HEK293 (cell line): ENCODE measurements at regions not wholly inside any gene's neighbourhood (a gene's known extent, or its start where the extent isn't known, plus 50 kb on each side); places are given as distances from the start of the nearest gene placed in this dataset.
A peak's percentile ranks its signal among the peaks of the same experiment; 100 is the strongest.

Source experiments
- CTCF ChIA-PET: fragments of 350-600 bp; formaldehyde crosslinking; extraction: SDS; loops from one replicate; lab custom pipeline; 2021; ENCODE audit warnings: antibody characterized with exemption; lab: Yijun Ruan, JAX
- POLR2A ChIA-PET: fragments of 300-600 bp; formaldehyde crosslinking; extraction: SDS; loops from one replicate; lab custom pipeline; 2020; ENCODE audit warnings: antibody characterized with exemption, inconsistent platforms; lab: Yijun Ruan, JAX
- H3K27ac ChIP-seq: fragments of 200-500 bp; sonication (Bioruptor generic); 2 replicates; pipeline ENCODE4 v1.5.1; 2014; ENCODE audit warnings: low read depth, low read length, control low read depth, inconsistent platforms; ENCODE audit errors: extremely low read depth
- H3K36me3 ChIP-seq, 2 experiments: fragments of 200-500 bp in 1 of 2; sonication (Bioruptor generic) in 1 of 2; 1 replicate in 1 of 2; 2 replicates in 1 of 2; pipeline ENCODE4 v1.5.1; 2014 to 2017; ENCODE audit warnings: inconsistent platforms in 2 of 2, low read length in 2 of 2; ENCODE audit not compliant: control insufficient read depth in 2 of 2, insufficient read depth in 1 of 2
- H3K4me1 ChIP-seq: fragments of 200-500 bp; sonication (Bioruptor generic); 2 replicates; pipeline ENCODE4 v1.5.1; 2014; ENCODE audit warnings: mild to moderate bottlenecking, low read length, inconsistent platforms; ENCODE audit not compliant: control insufficient read depth, insufficient read depth
- H3K4me3 ChIP-seq: 2 replicates; pipeline ENCODE4 v1.5.1; 2011; ENCODE audit warnings: low read depth, mild to moderate bottlenecking, control low read depth, low read length, moderate library complexity
- H3K9me3 ChIP-seq: fragments of 200-500 bp; sonication (Bioruptor generic); 2 replicates; pipeline ENCODE4 v1.5.1; 2014; ENCODE audit warnings: low read depth, low read length, inconsistent platforms; ENCODE audit not compliant: control insufficient read depth, insufficient read depth
- EGR2 ChIP-seq: fragments of 450-650 bp; formaldehyde crosslinking; IDR thresholded peaks from 2 replicates; pipeline ENCODE4 v1.5.1; 2016; ENCODE audit warnings: low read depth, missing biosample characterization, missing genetic modification characterization
- GLIS1 ChIP-seq: fragments of 450-650 bp; formaldehyde crosslinking; IDR thresholded peaks from 2 replicates; pipeline ENCODE4 v1.5.1; 2016; ENCODE audit warnings: missing biosample characterization, missing genetic modification characterization
- HOXD13 ChIP-seq: sonication (generic); formaldehyde crosslinking; IDR thresholded peaks from 2 replicates; pipeline ENCODE4 v1.8.0; 2022; ENCODE audit warnings: missing genetic modification reagents, borderline replicate concordance
- KLF1 ChIP-seq: fragments of 450-650 bp; formaldehyde crosslinking; IDR thresholded peaks from 2 replicates; pipeline ENCODE4 v1.5.1; 2016; ENCODE audit warnings: missing biosample characterization, missing genetic modification characterization
- REPIN1 ChIP-seq: fragments of 450-650 bp; formaldehyde crosslinking; IDR thresholded peaks from 2 replicates; pipeline ENCODE4 v1.5.1; 2017; ENCODE audit warnings: missing biosample characterization, missing genetic modification characterization, low read depth
- SP7 ChIP-seq: fragments of 450-650 bp; formaldehyde crosslinking; IDR thresholded peaks from 2 replicates; pipeline ENCODE4 v1.5.1; 2016; ENCODE audit warnings: missing biosample characterization, missing genetic modification characterization
- ZNF133 ChIP-seq: fragments of 450-650 bp; formaldehyde crosslinking; IDR thresholded peaks from 2 replicates; pipeline ENCODE4 v1.5.1; 2016; ENCODE audit warnings: missing biosample characterization, missing genetic modification characterization
- ZNF140 ChIP-seq: fragments of 450-650 bp; formaldehyde crosslinking; IDR thresholded peaks from 2 replicates; pipeline ENCODE4 v1.5.1; 2016; ENCODE audit warnings: missing biosample characterization, missing genetic modification characterization
- ZNF221 ChIP-seq: fragments of 450-650 bp; formaldehyde crosslinking; IDR thresholded peaks from 2 replicates; pipeline ENCODE4 v1.5.1; 2017; ENCODE audit warnings: missing biosample characterization, missing genetic modification characterization, borderline replicate concordance
- ZNF24 ChIP-seq: fragments of 450-650 bp; formaldehyde crosslinking; IDR thresholded peaks from 2 replicates; pipeline ENCODE4 v1.5.1; 2016; ENCODE audit warnings: missing biosample characterization, missing genetic modification characterization
- ZNF324 ChIP-seq: fragments of 450-650 bp; formaldehyde crosslinking; IDR thresholded peaks from 2 replicates; pipeline ENCODE4 v1.5.1; 2016; ENCODE audit warnings: missing biosample characterization, missing genetic modification characterization
- ZNF501 ChIP-seq: fragments of 450-650 bp; formaldehyde crosslinking; IDR thresholded peaks from 2 replicates; pipeline ENCODE4 v1.5.1; 2016; ENCODE audit warnings: missing biosample characterization, missing genetic modification characterization
- ZNF571 ChIP-seq: fragments of 450-650 bp; formaldehyde crosslinking; IDR thresholded peaks from 2 replicates; pipeline ENCODE4 v1.5.0; 2017; ENCODE audit warnings: missing biosample characterization, missing genetic modification characterization
- ZNF626 ChIP-seq: fragments of 450-650 bp; sonication (Bioruptor Pico); formaldehyde crosslinking; IDR thresholded peaks from 2 replicates; pipeline ENCODE4 v1.5.1; 2018; ENCODE audit warnings: missing biosample characterization, missing genetic modification characterization, inconsistent platforms
- ZNF707 ChIP-seq: fragments of 450-650 bp; formaldehyde crosslinking; IDR thresholded peaks from 2 replicates; pipeline ENCODE4 v1.5.1; 2016; ENCODE audit warnings: missing biosample characterization, missing genetic modification characterization
- TF ChIP-seq, protein P1 (sequence below): fragments of 450-650 bp; formaldehyde crosslinking; IDR thresholded peaks from 2 replicates; pipeline ENCODE4 v1.5.1; 2016; ENCODE audit warnings: missing biosample characterization, missing genetic modification characterization

- TF ChIP-seq ZNF133 (tag by site-specific recombination), result no peak
- TF ChIP-seq, all 188 proteins: peak for 0
These were observed 332.5 kb upstream of the RPS23 start (continued) for GRCh38 chr5:82610686-82611085.

DNA sequence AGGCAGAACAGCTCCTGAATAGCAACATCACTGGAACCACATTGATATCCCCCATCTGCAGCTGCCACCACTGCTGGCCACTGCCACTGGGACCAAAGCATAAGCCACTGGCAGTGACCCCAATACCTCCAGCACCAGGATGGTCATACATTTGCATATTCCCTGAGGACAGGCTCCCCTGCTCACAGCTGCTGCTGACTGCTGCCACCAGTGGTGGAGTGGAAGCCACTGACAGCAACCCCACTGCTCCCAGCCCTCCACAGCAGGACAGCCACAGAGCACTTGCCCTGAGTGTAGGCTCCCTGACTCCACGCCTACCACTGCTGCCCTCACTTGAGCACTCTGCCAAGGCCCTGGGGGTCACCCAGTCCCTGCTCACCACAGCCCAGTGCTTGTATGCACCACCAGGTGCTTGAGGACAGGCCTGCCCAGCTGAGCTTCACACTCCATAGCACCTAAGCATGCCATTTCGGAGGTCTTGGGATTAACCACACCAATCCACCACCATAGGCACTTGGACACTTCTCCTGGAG lies 327.4 kb upstream of the RPS23 start:
- Histone ChIP-seq H3K9me3 (no peaks in the 10 kb centered on the region), H3K27ac (no peak overlapping the region), H3K36me3 (no peaks in the 10 kb centered on the region), H3K4me1 (no peaks in the 10 kb centered on the region), H3K4me3 (no peak overlapping the region)
- CTCF ChIA-PET, result no interaction called here
- no peak for TF ChIP-seq ZNF501
- no peak for TF ChIP-seq ZNF626 (tag by site-specific recombination)
- TF ChIP-seq ZNF707 (tag by site-specific recombination), result no peak
- TF ChIP-seq ZNF221, result no peak
- POLR2A ChIA-PET, result no interaction called here

DNA sequence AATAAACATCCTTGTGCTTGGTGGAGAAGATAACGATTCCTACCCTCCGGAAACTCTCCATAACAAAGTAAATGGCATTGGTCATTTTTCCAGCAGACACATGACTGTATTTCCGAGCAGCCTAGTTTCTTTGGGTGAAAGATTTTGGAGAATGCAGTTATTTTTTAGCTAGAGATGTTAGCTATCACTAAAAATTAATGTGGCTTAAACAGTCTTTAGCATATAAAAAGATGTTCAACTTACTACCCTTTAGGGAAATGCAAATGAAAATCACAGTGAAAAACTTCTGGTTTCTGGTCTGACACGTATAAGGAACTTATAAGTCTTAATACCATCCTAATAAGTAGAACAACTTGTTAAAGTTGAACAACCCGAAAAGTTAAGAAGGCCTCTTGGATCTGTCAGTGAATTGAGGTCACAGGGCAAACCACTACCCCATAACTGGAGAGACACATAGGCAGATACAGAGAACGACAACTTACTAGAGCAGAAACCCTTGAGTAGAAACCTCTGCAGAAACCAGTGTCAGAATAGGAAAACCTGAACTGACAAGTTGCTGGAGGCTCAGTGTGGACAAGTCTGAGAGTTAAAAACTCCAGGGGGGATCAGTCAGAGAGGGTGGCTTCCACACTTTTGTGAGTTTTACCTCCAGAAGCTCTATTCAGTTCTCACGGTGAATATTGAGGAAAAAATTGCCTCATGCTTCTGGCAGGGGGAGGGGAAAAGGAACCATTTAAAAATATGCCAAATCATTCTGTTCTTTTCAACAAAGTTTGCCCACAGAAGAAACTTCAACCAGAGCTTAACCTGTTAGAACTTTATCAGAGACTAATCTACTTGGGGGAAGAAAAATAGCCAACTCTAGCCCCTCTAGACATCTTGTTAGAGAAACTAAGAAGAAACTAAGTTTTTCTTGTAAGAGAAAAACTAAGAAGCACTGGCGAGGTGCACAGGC lies 325.2 kb upstream of the RPS23 start:
- Histone ChIP-seq H3K4me1 (no peaks in the 10 kb centered on the region), H3K4me3 (no peak overlapping the region), H3K9me3 (no peaks in the 10 kb centered on the region), H3K27ac (no peak overlapping the region), H3K36me3 (no peaks in the 10 kb centered on the region)
- TF ChIP-seq, protein P1, sequence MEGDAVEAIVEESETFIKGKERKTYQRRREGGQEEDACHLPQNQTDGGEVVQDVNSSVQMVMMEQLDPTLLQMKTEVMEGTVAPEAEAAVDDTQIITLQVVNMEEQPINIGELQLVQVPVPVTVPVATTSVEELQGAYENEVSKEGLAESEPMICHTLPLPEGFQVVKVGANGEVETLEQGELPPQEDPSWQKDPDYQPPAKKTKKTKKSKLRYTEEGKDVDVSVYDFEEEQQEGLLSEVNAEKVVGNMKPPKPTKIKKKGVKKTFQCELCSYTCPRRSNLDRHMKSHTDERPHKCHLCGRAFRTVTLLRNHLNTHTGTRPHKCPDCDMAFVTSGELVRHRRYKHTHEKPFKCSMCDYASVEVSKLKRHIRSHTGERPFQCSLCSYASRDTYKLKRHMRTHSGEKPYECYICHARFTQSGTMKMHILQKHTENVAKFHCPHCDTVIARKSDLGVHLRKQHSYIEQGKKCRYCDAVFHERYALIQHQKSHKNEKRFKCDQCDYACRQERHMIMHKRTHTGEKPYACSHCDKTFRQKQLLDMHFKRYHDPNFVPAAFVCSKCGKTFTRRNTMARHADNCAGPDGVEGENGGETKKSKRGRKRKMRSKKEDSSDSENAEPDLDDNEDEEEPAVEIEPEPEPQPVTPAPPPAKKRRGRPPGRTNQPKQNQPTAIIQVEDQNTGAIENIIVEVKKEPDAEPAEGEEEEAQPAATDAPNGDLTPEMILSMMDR (tag by site-specific recombination), result no peak
- TF ChIP-seq ZNF324 (tag by site-specific recombination) (no peak), HOXD13 (CRISPR knock-in tag) (no peak), GLIS1 (tag by site-specific recombination) (0 out of 2 replicates have a peak, but pooled peaks have one; percentile 19)
- ChIA-PET CTCF (interaction anchor here (0.7 kb wide), 1 partner anchor 570 kb away, joined by 3 read pairs; no protein-coding TSS in a partner anchor), POLR2A (no interaction called here)

GRCh38 chr5:82601861-82602260 lies 323.7 kb upstream of the RPS23 start:
- Histone ChIP-seq H3K4me3 (no peak overlapping the region), H3K9me3 (no peaks in the 10 kb centered on the region), H3K36me3 (no peaks in the 10 kb centered on the region), H3K27ac (no peak overlapping the region), H3K4me1 (no peaks in the 10 kb centered on the region)
- POLR2A ChIA-PET, result interaction anchor here (0.6 kb wide), 1 partner anchor 308 kb away, joined by 8 read pairs; no protein-coding TSS in a partner anchor
- CTCF ChIA-PET, result no interaction called here
- TF ChIP-seq ZNF140 (tag by site-specific recombination) (no peak), KLF1 (no peak), REPIN1 (tag by site-specific recombination) (no peak), ZNF571 (tag by site-specific recombination) (no peak), ZNF24 (tag by site-specific recombination) (no peak), SP7 (tag by site-specific recombination) (no peak), EGR2 (tag by site-specific recombination) (no peak)
